ENCODE measurements at regions not wholly inside any gene's neighbourhood (a gene's known extent, or its start where the extent isn't known, plus 50 kb on each side); places are given as distances from the start of the nearest gene placed in this dataset.

DNA sequence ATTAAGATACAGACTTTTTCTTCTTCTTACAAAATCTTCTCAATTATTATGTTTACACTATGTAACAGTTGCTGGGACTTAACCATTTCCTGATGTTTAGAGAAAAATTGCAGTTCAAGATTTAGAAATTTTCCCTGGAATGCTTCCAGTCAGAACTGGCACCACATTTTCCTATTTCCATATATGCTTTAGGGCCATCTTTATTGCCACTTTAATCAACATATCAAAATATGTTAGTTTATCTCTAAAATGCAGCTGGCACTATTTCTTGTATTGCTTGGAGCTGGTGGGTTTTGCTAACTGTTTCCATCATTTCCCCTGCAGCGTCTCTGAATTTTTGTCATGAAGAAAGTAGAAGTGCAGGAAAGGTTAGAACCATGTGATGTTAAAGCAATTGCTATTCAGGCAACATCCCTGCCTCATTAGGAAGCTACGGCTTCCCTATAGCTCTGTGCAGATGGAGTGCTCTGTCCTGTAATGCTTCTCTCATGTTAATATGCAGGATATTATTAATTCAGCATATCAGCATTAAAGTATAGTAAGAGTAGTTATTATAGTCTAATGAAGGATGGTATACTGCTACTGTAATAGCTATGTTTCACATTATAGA lies 269.1 kb downstream of the MTRR start:
- H3K36me3 ChIP-seq (ENCODE audit: insufficient read depth, low read length), result no peaks in the 10 kb centered on the region
- H2AFZ ChIP-seq (ENCODE audit: low read length, unreplicated experiment), result no peak overlapping the region
- H3K4me3 ChIP-seq (ENCODE audit: low read depth, low read length), result no peak overlapping the region
- no peaks in the 10 kb centered on the region for H3K4me1 ChIP-seq (ENCODE audit: control insufficient read depth, insufficient read depth, low read length, unreplicated experiment)
- H3K27ac ChIP-seq (ENCODE audit: low read depth, low read length), result no peak overlapping the region
- H3K27me3 ChIP-seq (ENCODE audit: insufficient read depth, low read length), result no peaks in the 10 kb centered on the region
- H3K79me2 ChIP-seq (ENCODE audit: control insufficient read depth, insufficient read depth, low read length, unreplicated experiment), result no peaks in the 10 kb centered on the region

DNA sequence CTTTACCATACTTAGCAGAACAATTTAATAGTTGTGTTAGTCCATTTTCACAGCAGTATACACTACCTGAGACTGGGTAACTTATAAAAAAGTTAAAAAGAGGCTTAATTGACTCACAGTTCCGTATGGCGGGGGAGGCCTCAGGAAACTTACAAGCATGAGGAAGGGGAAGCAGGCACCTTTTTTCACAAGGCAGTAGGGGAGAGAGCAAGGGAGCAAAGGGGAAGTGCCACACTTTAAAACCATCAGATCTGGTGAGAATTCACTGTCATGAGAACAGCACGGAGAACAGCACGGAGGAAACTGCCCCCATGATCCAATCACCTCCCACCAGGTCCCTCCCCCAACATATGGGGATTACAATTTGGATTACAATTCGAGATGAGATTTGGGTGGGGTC lies 269.9 kb downstream of the MTRR start:
- Histone ChIP-seq H3K27me3 (ENCODE audit: insufficient read depth, low read length) (no peaks in the 10 kb centered on the region), H3K36me3 (ENCODE audit: insufficient read depth, low read length) (no peaks in the 10 kb centered on the region), H3K27ac (ENCODE audit: low read depth, low read length) (no peak overlapping the region), H3K4me1 (ENCODE audit: control insufficient read depth, insufficient read depth, low read length, unreplicated experiment) (no peaks in the 10 kb centered on the region), H2AFZ (ENCODE audit: low read length, unreplicated experiment) (no peak overlapping the region), H3K4me3 (ENCODE audit: low read depth, low read length) (no peak overlapping the region), H3K79me2 (ENCODE audit: control insufficient read depth, insufficient read depth, low read length, unreplicated experiment) (no peaks in the 10 kb centered on the region)

DNA sequence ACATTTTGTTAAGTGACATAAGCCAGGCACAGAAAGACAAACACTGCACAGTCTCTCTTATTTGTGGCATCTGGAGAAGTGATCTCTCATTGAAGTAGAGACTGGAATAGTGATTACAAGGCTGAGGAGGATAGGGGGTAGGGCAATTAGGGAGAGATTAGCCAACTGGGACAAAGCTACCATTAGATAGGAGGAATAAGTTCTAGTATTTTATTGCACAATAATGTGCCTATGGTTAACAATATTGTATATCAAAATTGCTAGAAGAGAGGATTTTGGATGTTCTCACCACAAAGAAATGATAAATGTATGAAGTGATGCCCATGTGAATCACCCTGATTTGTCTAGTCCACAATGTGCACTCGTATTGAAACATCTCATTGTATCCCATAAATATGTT lies 281.8 kb downstream of the MTRR start:
- no peaks in the 10 kb centered on the region for H3K27me3 ChIP-seq (ENCODE audit: insufficient read depth, low read length)
- H3K27ac ChIP-seq (ENCODE audit: low read depth, low read length), result no peak overlapping the region
- no peaks in the 10 kb centered on the region for H3K4me1 ChIP-seq (ENCODE audit: control insufficient read depth, insufficient read depth, low read length, unreplicated experiment)
- no peaks in the 10 kb centered on the region for H3K79me2 ChIP-seq (ENCODE audit: control insufficient read depth, insufficient read depth, low read length, unreplicated experiment)
- no peak overlapping the region for H2AFZ ChIP-seq (ENCODE audit: low read length, unreplicated experiment)
- H3K36me3 ChIP-seq (ENCODE audit: insufficient read depth, low read length), result no peaks in the 10 kb centered on the region
- no peak overlapping the region for H3K4me3 ChIP-seq (ENCODE audit: low read depth, low read length)

DNA sequence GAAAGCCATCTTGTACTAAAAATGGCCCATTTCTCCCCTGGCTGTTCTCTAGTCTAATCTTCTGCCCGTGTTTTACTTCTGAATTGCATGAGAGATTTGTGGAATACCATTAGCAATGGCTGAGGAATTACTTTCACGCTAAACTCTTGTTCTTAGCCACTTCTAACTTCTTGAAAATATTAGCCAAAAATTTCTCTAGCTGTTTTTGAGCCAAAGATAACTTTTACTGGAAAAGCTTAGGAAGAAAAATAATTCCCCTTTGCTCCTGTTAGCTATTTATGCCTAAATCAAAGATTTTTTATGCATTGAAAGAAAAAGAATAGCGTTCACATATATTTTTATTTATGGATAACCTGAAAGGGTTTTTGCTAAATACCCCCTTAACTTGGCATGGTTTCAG lies 287.8 kb downstream of the MTRR start:
- Histone ChIP-seq H2AFZ (ENCODE audit: low read length, unreplicated experiment) (no peak overlapping the region), H3K4me3 (ENCODE audit: low read depth, low read length) (no peak overlapping the region), H3K4me1 (ENCODE audit: control insufficient read depth, insufficient read depth, low read length, unreplicated experiment) (no peaks in the 10 kb centered on the region), H3K27me3 (ENCODE audit: insufficient read depth, low read length) (no peaks in the 10 kb centered on the region), H3K79me2 (ENCODE audit: control insufficient read depth, insufficient read depth, low read length, unreplicated experiment) (no peaks in the 10 kb centered on the region), H3K36me3 (ENCODE audit: insufficient read depth, low read length) (no peaks in the 10 kb centered on the region), H3K27ac (ENCODE audit: low read depth, low read length) (no peak overlapping the region)

DNA sequence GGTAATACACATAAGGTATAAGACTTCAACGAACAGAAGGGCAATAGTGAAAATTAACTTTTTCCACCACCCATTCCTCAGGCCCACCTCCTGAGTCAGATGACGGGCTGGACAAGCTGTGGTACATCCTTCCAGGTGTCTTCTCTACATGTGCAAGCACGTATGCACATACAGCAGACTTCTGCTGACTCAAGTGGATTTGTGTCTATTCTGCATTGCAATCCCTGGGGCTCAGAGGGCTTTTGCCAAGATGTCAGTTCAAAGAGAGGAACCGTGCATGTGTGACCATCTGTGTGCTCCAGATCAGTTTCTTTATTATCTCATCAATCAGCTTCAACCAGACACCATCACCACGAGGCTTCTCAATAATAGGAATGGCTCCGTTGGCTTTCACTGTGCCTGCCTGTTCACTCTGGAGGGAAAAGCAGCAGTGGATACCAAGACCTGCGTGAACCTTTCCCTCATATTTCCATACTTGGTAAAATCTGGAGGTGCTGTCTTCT lies 288.4 kb downstream of the MTRR start:
- Histone ChIP-seq H3K4me1 (ENCODE audit: control insufficient read depth, insufficient read depth, low read length, unreplicated experiment) (no peaks in the 10 kb centered on the region), H3K4me3 (ENCODE audit: low read depth, low read length) (no peak overlapping the region), H3K27ac (ENCODE audit: low read depth, low read length) (no peak overlapping the region), H2AFZ (ENCODE audit: low read length, unreplicated experiment) (no peak overlapping the region), H3K27me3 (ENCODE audit: insufficient read depth, low read length) (no peaks in the 10 kb centered on the region), H3K79me2 (ENCODE audit: control insufficient read depth, insufficient read depth, low read length, unreplicated experiment) (no peaks in the 10 kb centered on the region), H3K36me3 (ENCODE audit: insufficient read depth, low read length) (no peaks in the 10 kb centered on the region)

DNA sequence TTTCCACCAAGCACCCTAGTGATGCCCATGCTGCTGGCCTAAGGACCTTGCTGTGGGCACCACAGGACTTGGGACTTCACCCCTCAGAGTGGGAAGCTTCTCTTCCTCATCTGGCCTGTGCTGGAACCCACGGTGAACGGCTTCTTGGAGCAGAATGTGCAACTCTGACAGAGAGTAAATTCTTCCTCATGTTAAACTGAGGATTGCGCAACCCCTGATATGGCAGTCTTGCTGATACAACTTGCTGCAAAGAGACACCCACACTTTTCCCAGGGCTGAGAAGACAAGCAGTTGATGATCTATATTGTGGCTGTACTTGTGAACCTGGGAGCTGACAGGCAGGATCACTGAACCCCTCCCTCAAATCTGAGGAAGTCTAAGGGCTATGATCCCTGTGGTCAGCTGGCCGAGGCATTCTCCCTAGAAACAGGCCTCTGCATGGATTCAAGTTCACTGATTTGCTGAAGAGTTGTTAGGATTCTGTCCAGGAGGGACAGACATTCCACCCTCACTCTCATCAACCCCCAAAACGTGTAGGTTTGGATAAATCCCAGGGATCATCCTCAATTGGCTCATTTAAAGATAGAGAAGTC lies 307.2 kb downstream of the MTRR start:
- Histone ChIP-seq H3K36me3 (ENCODE audit: insufficient read depth, low read length) (no peaks in the 10 kb centered on the region), H2AFZ (ENCODE audit: low read length, unreplicated experiment) (no peak overlapping the region), H3K27ac (ENCODE audit: low read depth, low read length) (no peak overlapping the region), H3K27me3 (ENCODE audit: insufficient read depth, low read length) (no peaks in the 10 kb centered on the region), H3K4me3 (ENCODE audit: low read depth, low read length) (no peak overlapping the region), H3K79me2 (ENCODE audit: control insufficient read depth, insufficient read depth, low read length, unreplicated experiment) (no peaks in the 10 kb centered on the region), H3K4me1 (ENCODE audit: control insufficient read depth, insufficient read depth, low read length, unreplicated experiment) (no peaks in the 10 kb centered on the region)

DNA sequence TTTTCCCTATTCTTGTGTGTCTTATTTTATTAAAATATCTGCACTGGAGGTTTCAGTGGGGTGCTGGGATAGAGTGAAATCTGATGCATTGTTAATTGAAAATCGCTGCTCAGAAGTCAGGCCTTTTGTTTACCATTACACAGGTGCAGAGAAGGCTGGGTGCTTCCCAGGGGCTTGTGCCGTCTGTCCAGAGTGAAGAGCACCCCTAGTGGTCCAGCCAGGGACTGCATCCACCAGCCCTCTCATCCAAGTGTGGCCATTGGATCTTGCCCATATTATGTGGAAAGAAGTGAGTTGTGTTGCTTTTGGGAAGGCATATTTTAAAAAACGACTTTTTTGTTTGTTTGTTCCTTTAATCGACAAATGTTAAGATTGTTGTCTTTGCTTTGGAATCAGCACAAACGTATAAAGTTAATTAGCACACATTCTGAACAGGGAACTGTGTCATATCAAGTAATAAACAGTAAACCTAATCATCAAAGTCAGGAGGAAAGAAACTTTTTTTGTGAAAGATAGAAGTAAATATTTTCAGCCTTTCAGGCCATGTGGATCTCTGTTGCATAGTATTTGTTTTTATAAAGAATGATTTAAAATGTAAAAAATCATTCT lies 315.6 kb downstream of the MTRR start:
- Histone ChIP-seq H3K4me1 (ENCODE audit: control insufficient read depth, insufficient read depth, low read length, unreplicated experiment) (no peaks in the 10 kb centered on the region), H3K27ac (ENCODE audit: low read depth, low read length) (no peak overlapping the region), H2AFZ (ENCODE audit: low read length, unreplicated experiment) (no peak overlapping the region), H3K27me3 (ENCODE audit: insufficient read depth, low read length) (no peaks in the 10 kb centered on the region), H3K4me3 (ENCODE audit: low read depth, low read length) (no peak overlapping the region), H3K36me3 (ENCODE audit: insufficient read depth, low read length) (no peaks in the 10 kb centered on the region), H3K79me2 (ENCODE audit: control insufficient read depth, insufficient read depth, low read length, unreplicated experiment) (no peaks in the 10 kb centered on the region)

DNA sequence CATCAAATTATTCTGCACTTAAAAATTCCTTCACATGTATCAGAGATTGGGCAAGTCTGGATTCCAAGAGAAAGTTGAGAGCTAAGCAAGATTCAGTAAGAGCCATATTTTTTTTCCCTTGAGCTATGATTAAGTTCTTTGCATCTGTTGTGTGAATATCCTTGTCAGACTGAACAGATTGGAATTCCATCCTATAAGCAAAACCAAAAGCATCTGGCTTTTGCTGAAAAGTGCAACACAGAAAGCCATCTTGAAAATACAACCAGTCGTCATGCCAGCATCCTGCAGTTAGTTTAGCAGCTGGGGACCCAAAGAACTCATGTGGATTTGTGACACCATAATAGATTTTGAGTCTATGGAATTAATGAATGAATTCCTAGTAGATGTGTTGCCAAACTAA lies 316.9 kb downstream of the MTRR start:
- no peaks in the 10 kb centered on the region for H3K4me1 ChIP-seq (ENCODE audit: control insufficient read depth, insufficient read depth, low read length, unreplicated experiment)
- no peak overlapping the region for H2AFZ ChIP-seq (ENCODE audit: low read length, unreplicated experiment)
- H3K79me2 ChIP-seq (ENCODE audit: control insufficient read depth, insufficient read depth, low read length, unreplicated experiment), result no peaks in the 10 kb centered on the region
- H3K27ac ChIP-seq (ENCODE audit: low read depth, low read length), result no peak overlapping the region
- H3K27me3 ChIP-seq (ENCODE audit: insufficient read depth, low read length), result no peaks in the 10 kb centered on the region
- H3K4me3 ChIP-seq (ENCODE audit: low read depth, low read length), result no peak overlapping the region
- no peaks in the 10 kb centered on the region for H3K36me3 ChIP-seq (ENCODE audit: insufficient read depth, low read length)

DNA sequence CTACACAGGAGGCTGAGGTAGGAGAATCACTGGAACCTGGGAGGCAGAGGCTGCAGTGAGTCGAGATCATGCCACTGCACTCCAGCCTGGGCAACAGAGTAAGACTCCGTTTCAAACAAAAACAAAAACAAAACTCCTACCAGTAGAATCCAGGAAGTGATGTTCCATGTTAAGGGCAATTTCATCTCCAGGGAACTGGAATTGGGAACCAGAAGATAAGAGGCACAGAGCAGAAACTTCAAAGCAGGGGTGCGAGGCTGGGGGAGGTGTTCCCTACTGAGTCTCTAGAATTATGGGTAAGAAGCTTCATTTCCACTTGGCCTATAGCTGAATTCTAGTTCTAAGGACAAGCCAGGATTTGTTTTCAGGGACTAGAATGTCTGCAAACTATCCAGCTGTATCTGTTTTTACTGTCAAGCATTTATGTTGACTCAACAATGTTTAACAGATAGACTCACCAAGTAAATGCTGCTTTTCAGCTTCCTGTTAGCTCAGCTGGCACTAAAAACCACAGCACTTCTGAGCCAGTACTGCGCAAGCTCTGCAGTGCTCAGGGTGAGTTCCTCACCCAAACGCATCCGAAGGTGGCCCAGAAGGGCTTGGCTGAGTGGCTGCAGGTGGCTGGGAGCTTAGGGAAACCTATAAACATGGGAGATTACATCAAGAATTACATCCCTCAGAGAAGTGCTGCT lies 320.1 kb downstream of the MTRR start:
- H3K27ac ChIP-seq (ENCODE audit: low read depth, low read length), result no peak overlapping the region
- H3K4me3 ChIP-seq (ENCODE audit: low read depth, low read length), result no peak overlapping the region
- H3K79me2 ChIP-seq (ENCODE audit: control insufficient read depth, insufficient read depth, low read length, unreplicated experiment), result no peaks in the 10 kb centered on the region

DNA sequence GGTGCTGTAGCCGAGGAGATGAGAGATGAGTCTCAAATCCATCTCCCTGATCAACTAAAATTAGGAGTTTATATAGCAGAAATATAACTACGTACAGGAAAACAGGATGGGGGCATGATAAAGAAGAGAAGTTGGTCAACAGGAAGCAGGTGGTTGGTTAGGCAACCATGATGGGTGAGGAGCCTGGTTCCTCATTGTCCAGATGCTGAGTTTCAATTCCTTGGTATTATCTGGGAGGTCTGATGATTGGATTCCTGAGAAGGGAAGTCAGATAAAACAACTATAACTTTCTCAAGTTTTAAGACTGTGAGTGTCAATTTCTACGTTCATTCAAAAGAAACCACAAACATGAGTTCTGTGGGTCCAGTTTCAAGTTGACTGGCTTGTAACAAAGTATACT lies 323.9 kb downstream of the MTRR start:
- Histone ChIP-seq H3K27me3 (ENCODE audit: insufficient read depth, low read length) (no peaks in the 10 kb centered on the region), H2AFZ (ENCODE audit: low read length, unreplicated experiment) (no peak overlapping the region), H3K79me2 (ENCODE audit: control insufficient read depth, insufficient read depth, low read length, unreplicated experiment) (no peaks in the 10 kb centered on the region), H3K4me3 (ENCODE audit: low read depth, low read length) (no peak overlapping the region), H3K36me3 (ENCODE audit: insufficient read depth, low read length) (no peaks in the 10 kb centered on the region), H3K4me1 (ENCODE audit: control insufficient read depth, insufficient read depth, low read length, unreplicated experiment) (no peaks in the 10 kb centered on the region), H3K27ac (ENCODE audit: low read depth, low read length) (no peak overlapping the region)

More for the DNA sequence above, 320.1 kb downstream of the MTRR start:
- no peaks in the 10 kb centered on the region for H3K4me1 ChIP-seq (ENCODE audit: control insufficient read depth, insufficient read depth, low read length, unreplicated experiment)
- no peaks in the 10 kb centered on the region for H3K36me3 ChIP-seq (ENCODE audit: insufficient read depth, low read length)
- H2AFZ ChIP-seq (ENCODE audit: low read length, unreplicated experiment), result no peak overlapping the region
- no peaks in the 10 kb centered on the region for H3K27me3 ChIP-seq (ENCODE audit: insufficient read depth, low read length)

All from ACC112 (cell line).